Panc1 (cell line): ENCODE measurements at regions not wholly inside any gene's neighbourhood (a gene's known extent, or its start where the extent isn't known, plus 50 kb on each side); places are given as distances from the start of the nearest gene placed in this dataset.

Source experiments
- ATAC-seq: fragments of 200-7000 bp; cut with Tn5 transposase; 2 replicates; pipeline ENCODE4 v1.9.1; 2020; ENCODE audit warnings: mild to moderate bottlenecking, moderate library complexity
- BruUV-seq: library from RNA; stranded (reverse); fragments of 400-500 nt; replicated peaks from 2 replicates; lab custom pipeline; 2021; lab: Mats Ljungman, UMichigan
- CTCF ChIA-PET: fragments of 300-600 bp; sonication (Branson Sonifier 250); formaldehyde crosslinking; loops from one replicate; lab custom pipeline; 2022; ENCODE audit warnings: antibody characterized with exemption; lab: Charles Lee
- POLR2A ChIA-PET: fragments of 300-600 bp; sonication (Branson Sonifier 250); formaldehyde crosslinking; loops from one replicate; lab custom pipeline; 2022; ENCODE audit warnings: antibody characterized with exemption; lab: Charles Lee
- DNase-seq: peaks from one replicate; pipeline ENCODE4 v3.0.0-alpha.2; 2010; ENCODE audit warnings: low read depth, low spot score
- H3K27ac ChIP-seq: 2 replicates; pipeline ENCODE4 v1.5.1; 2011; ENCODE audit warnings: mild to moderate bottlenecking, low read length, inconsistent platforms
- H3K27me3 ChIP-seq: fragments of 200-500 bp; sonication (Bioruptor generic); 2 replicates; pipeline ENCODE4 v1.6.0; 2014; ENCODE audit warnings: low read length, inconsistent platforms; ENCODE audit not compliant: control insufficient read depth, insufficient read depth
- H3K36me3 ChIP-seq: fragments of 200-500 bp; sonication (Bioruptor generic); 2 replicates; pipeline ENCODE4 v1.5.1; 2014; ENCODE audit warnings: inconsistent platforms, mild to moderate bottlenecking, low read length, moderate library complexity; ENCODE audit not compliant: control insufficient read depth, insufficient read depth
- H3K4me1 ChIP-seq: 2 replicates; pipeline ENCODE4 v1.5.1; 2011; ENCODE audit warnings: inconsistent platforms, mild to moderate bottlenecking, low read length, moderate library complexity; ENCODE audit not compliant: control insufficient read depth, insufficient read depth
- H3K4me3 ChIP-seq, 2 experiments: 2 replicates each; pipeline ENCODE4 v1.5.1; 2011 to 2012; ENCODE audit warnings: low read depth in 2 of 2, low read length in 2 of 2, mild to moderate bottlenecking in 2 of 2, inconsistent platforms in 1 of 2, moderate library complexity in 1 of 2
- H3K9me3 ChIP-seq: fragments of 200-500 bp; sonication (Bioruptor generic); 2 replicates; pipeline ENCODE4 v1.5.1; 2014; ENCODE audit warnings: low read depth, mild to moderate bottlenecking, inconsistent platforms, low read length, moderate library complexity; ENCODE audit not compliant: control insufficient read depth, insufficient read depth
- POLR2AphosphoS5 ChIP-seq: IDR thresholded peaks from 2 replicates; pipeline ENCODE4 v1.6.1; 2012; ENCODE audit warnings: mild to moderate bottlenecking, low read depth, low read length, moderate library complexity
- SIN3A ChIP-seq: IDR thresholded peaks from 2 replicates; pipeline ENCODE4 v1.6.1; 2012; ENCODE audit warnings: low read depth, mild to moderate bottlenecking, low read length, moderate library complexity, borderline replicate concordance; ENCODE audit not compliant: insufficient read depth
- TCF7L2 ChIP-seq: IDR thresholded peaks from 2 replicates; pipeline ENCODE4 v1.6.1; 2011; ENCODE audit warnings: mild to moderate bottlenecking, low read depth, low read length, inconsistent platforms
- in situ Hi-C: cut with HindIII; loops from 2 replicates; pipeline ENCODE4 v1.10.0; 2016; ENCODE audit warnings: low sequenced_read_pairs, low pct_unique_long_range_greater_than_20kb
- intact Hi-C: fragments of 100-400 bp; cut with micrococcal nuclease; formaldehyde crosslinking; loops from one replicate; pipeline ENCODE4 v1.10.0; 2022; ENCODE audit not compliant: unreplicated experiment
- TF ChIP-seq, protein P1 (sequence below), 2 experiments: IDR thresholded peaks; 2 replicates each; pipeline ENCODE4 v1.6.1; 2011 to 2012; ENCODE audit warnings: low read depth in 2 of 2, control low read depth in 1 of 2, low read length in 1 of 2, mild to moderate bottlenecking in 1 of 2, moderate library complexity in 1 of 2; ENCODE audit not compliant: insufficient read depth in 1 of 2
- TF ChIP-seq, protein P2 (sequence below): fragments of 450-650 bp; IDR thresholded peaks from 2 replicates; pipeline ENCODE4 v1.5.1; 2017; ENCODE audit warnings: mild to moderate bottlenecking

DNA sequence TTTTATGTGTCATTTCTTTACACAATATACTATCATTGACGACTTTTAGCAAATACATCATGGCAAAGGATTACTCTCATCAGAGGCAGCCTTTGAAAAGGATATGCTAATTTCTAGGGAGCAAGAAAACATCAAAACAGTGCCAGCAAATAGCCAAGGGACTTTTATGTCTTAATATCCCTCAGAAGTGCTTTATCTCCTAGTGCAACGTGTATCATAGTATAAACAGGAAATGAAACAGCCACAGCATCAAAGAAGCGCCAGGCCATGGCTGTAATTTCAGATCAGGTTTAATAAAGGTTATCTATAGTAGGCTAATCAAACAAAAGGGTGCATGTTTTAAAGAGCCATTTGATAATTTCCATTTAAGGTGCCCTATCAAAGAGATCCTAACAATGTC lies 159.9 kb downstream of the AXIN2 start:
- intact Hi-C loops = no loop called here
- CTCF ChIA-PET = no interaction called here

DNA sequence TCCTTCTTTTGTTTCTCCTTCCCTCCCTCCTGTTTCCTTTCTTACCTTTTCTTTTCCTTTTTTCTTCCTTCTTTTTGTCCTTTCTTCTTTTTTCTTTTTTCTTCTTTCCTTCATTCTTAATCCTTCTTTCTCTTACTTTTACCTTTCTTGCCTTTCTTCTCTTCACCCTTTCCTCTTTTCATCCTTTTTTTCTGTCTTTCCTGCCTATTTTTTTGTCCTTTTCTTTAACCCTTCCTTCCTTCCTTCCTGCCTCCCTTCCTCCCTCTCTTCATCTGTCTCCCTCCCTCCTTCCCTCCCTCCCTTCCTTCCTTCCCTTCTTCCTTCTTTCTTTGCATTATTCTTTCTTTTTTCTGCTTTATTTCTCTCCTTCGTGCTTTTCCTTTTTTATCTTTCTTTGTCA lies 160.7 kb downstream of the AXIN2 start:
- no peak overlapping the region for H3K27ac ChIP-seq
- in situ Hi-C loops = no loop called here
- no TSS peak for BruUV-seq
- intact Hi-C loops = no loop called here
- no peak for DNase-seq
- no peaks in the 10 kb centered on the region for H3K36me3 ChIP-seq
- H3K4me3 ChIP-seq = no peak overlapping the region
- POLR2A ChIA-PET = no interaction called here
- peaks cover 6% of the 10 kb centered on the region for H3K27me3 ChIP-seq
- ATAC-seq = no peak
- CTCF ChIA-PET = no interaction called here
- TF ChIP-seq TCF7L2 (no peak), POLR2AphosphoS5 (no peak), SIN3A (no peak)
- TF ChIP-seq, protein P1, sequence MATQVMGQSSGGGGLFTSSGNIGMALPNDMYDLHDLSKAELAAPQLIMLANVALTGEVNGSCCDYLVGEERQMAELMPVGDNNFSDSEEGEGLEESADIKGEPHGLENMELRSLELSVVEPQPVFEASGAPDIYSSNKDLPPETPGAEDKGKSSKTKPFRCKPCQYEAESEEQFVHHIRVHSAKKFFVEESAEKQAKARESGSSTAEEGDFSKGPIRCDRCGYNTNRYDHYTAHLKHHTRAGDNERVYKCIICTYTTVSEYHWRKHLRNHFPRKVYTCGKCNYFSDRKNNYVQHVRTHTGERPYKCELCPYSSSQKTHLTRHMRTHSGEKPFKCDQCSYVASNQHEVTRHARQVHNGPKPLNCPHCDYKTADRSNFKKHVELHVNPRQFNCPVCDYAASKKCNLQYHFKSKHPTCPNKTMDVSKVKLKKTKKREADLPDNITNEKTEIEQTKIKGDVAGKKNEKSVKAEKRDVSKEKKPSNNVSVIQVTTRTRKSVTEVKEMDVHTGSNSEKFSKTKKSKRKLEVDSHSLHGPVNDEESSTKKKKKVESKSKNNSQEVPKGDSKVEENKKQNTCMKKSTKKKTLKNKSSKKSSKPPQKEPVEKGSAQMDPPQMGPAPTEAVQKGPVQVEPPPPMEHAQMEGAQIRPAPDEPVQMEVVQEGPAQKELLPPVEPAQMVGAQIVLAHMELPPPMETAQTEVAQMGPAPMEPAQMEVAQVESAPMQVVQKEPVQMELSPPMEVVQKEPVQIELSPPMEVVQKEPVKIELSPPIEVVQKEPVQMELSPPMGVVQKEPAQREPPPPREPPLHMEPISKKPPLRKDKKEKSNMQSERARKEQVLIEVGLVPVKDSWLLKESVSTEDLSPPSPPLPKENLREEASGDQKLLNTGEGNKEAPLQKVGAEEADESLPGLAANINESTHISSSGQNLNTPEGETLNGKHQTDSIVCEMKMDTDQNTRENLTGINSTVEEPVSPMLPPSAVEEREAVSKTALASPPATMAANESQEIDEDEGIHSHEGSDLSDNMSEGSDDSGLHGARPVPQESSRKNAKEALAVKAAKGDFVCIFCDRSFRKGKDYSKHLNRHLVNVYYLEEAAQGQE (IDR thresholded peaks at IDR 0.05; ENCODE audit: insufficient read depth in 1 of 2, low read depth in 2 of 2, low read length in 1 of 2) = no peak
- TF ChIP-seq, protein P2, sequence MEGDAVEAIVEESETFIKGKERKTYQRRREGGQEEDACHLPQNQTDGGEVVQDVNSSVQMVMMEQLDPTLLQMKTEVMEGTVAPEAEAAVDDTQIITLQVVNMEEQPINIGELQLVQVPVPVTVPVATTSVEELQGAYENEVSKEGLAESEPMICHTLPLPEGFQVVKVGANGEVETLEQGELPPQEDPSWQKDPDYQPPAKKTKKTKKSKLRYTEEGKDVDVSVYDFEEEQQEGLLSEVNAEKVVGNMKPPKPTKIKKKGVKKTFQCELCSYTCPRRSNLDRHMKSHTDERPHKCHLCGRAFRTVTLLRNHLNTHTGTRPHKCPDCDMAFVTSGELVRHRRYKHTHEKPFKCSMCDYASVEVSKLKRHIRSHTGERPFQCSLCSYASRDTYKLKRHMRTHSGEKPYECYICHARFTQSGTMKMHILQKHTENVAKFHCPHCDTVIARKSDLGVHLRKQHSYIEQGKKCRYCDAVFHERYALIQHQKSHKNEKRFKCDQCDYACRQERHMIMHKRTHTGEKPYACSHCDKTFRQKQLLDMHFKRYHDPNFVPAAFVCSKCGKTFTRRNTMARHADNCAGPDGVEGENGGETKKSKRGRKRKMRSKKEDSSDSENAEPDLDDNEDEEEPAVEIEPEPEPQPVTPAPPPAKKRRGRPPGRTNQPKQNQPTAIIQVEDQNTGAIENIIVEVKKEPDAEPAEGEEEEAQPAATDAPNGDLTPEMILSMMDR = no peak
- no peaks in the 10 kb centered on the region for H3K9me3 ChIP-seq
- H3K4me1 ChIP-seq = no peaks in the 10 kb centered on the region

More for the DNA sequence above, 159.9 kb downstream of the AXIN2 start:
- in situ Hi-C loops = no loop called here
- no TSS peak for BruUV-seq
- H3K27ac ChIP-seq = no peak overlapping the region
- POLR2A ChIA-PET = no interaction called here
- DNase-seq (no peak), ATAC-seq (no peak)
- no peaks in the 10 kb centered on the region for H3K36me3 ChIP-seq
- no peak overlapping the region for H3K4me3 ChIP-seq
- no peak for TF ChIP-seq SIN3A
- no peak for TF ChIP-seq POLR2AphosphoS5
- H3K27me3 ChIP-seq = peaks cover 6% of the 10 kb centered on the region
- no peaks in the 10 kb centered on the region for H3K4me1 ChIP-seq
- no peaks in the 10 kb centered on the region for H3K9me3 ChIP-seq

DNA sequence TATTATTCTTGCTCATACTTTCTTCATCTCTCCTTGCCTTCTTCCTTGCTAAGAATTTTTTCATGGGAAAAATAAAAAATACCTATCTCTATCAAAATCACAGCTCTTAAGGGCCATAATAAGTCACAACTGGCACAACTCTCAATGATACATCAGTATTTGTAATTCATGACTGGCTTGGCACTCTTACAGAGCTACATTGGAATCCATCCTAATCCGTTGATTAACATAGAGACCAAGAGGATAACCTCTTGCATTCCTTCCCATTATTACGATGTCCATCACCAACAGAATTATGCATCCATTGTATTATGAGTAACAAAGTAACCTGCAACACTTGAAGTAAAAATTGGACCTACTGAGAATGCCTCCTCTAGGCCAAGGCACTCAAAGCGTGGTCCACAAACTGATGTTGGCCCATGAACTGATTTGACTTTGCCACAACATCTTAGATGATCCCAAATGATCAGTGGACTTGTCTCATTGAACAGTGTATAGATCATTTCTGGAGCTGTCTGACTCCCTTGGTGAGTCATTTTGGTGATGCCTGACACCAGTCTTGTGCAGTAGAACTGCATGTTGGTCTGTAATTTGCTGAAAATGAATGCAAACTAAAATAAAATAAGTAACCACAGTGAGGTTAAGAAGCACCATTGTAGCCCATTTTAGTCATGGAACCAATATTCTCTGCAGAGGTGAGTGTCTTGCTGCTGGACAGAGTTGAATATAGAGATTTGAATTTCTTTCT lies 163.2 kb downstream of the AXIN2 start:
- no peak overlapping the region for H3K4me3 ChIP-seq
- no peaks in the 10 kb centered on the region for H3K4me1 ChIP-seq
- ChIA-PET POLR2A (no interaction called here), CTCF (no interaction called here)
- intact Hi-C loops (no loop called here), in situ Hi-C loops (no loop called here)
- TF ChIP-seq, protein P2 = no peak
- BruUV-seq = no TSS peak
- H3K27me3 ChIP-seq = peaks cover 6% of the 10 kb centered on the region
- H3K36me3 ChIP-seq = no peaks in the 10 kb centered on the region
- DNase-seq (no peak), ATAC-seq (no peak)
- no peaks in the 10 kb centered on the region for H3K9me3 ChIP-seq
- H3K27ac ChIP-seq = no peak overlapping the region
